ENCODE measurements at regions not wholly inside any gene's neighbourhood (a gene's known extent, or its start where the extent isn't known, plus 50 kb on each side); places are given as distances from the start of the nearest gene placed in this dataset.

DNA sequence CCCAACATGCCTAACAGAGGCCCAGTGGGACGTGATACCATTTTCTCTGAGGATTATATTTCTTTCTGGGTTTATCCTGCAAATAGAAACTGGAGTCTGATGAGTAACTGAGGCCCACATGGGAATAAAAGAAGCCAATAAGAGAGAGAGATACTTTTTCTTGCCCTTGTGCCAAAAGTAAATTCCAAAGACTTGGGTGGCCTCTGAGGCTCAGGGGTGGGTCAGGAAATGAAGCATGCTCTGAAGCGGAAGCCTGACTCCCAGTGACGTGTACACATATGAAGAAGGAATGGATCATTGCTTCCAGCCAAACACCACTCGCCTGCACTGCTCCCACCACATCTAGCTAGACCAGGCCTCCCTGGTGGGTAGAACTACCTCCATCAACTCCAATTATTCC is 273.6 kb upstream of the NCKAP5 start:
- TF ChIP-seq, protein P1, sequence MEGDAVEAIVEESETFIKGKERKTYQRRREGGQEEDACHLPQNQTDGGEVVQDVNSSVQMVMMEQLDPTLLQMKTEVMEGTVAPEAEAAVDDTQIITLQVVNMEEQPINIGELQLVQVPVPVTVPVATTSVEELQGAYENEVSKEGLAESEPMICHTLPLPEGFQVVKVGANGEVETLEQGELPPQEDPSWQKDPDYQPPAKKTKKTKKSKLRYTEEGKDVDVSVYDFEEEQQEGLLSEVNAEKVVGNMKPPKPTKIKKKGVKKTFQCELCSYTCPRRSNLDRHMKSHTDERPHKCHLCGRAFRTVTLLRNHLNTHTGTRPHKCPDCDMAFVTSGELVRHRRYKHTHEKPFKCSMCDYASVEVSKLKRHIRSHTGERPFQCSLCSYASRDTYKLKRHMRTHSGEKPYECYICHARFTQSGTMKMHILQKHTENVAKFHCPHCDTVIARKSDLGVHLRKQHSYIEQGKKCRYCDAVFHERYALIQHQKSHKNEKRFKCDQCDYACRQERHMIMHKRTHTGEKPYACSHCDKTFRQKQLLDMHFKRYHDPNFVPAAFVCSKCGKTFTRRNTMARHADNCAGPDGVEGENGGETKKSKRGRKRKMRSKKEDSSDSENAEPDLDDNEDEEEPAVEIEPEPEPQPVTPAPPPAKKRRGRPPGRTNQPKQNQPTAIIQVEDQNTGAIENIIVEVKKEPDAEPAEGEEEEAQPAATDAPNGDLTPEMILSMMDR (IDR thresholded peaks at IDR 0.05): no peak
- no peak for TF ChIP-seq POLR2A (IDR thresholded peaks at IDR 0.05)
- Histone ChIP-seq H3K4me1 (peaks cover 0 to 22% (median 4%) of the 10 kb centered on the region in 12 donors), H3K36me3 (no peaks in the 10 kb centered on the region), H3K4me3 (no peak overlapping the region), H3K27me3 (no peaks in the 10 kb centered on the region), H3K27ac (peak overlapping the region in 5 of 12 donors; percentile 15 to 52 (median 23)), H3K9me3 (no peaks in the 10 kb centered on the region)
- peak; percentile 23 to 87 (median 78) for ATAC-seq
- WGBS, 4 donors: 40 to 58% (median 49%) methylated on average over 4 of the region's 4 CpGs
- intact Hi-C loops (cut with DNase I): loop anchor here in 9 of 10 donors (5.0 to 10.0 kb wide), 12 partner anchors 270 to 1577 kb away; partner anchors contain the start of genes LYPD1 (in 1 of the 9) and NCKAP5 (in 1 of the 9)
- DNase-seq: peak in 3 of 5 donors; percentile 31 to 56 (median 55)

DNA sequence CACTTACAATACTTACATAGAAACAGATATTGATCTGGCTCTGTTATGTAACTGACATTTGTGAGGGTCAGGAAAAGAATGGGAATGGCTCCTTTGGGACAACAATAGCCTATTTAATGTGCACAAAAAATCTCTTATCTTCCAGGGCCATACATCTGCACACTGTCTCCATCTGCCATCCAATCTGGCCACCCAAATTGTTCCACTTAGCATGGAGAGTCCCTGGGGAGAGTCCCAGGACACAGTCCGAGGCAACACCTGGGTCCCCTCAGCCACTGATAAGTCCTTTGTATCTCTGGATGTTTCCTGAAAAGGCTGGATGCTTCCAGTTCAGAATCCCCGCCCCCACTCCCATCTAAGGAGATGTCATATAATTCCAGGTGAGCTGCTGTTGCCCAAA is 274.2 kb upstream of the NCKAP5 start:
- peak overlapping the region in 5 of 12 donors; percentile 15 to 52 (median 23) for H3K27ac ChIP-seq
- intact Hi-C loops (cut with DNase I): loop anchor here in 9 of 10 donors (5.0 to 10.0 kb wide), 12 partner anchors 270 to 1578 kb away; partner anchors contain the start of genes LYPD1 (in 1 of the 9) and NCKAP5 (in 1 of the 9)
- H3K36me3 ChIP-seq: no peaks in the 10 kb centered on the region
- DNase-seq (no peak), ATAC-seq (no peak)
- 62 to 78% (median 63%) methylated on average over 2 of the region's 2 CpGs for WGBS, 4 donors
- no peak overlapping the region for H3K4me3 ChIP-seq
- H3K9me3 ChIP-seq: no peaks in the 10 kb centered on the region
- TF ChIP-seq POLR2A (IDR thresholded peaks at IDR 0.05): no peak
- TF ChIP-seq, protein P1 (IDR thresholded peaks at IDR 0.05): no peak
- peaks cover 0 to 22% (median 4%) of the 10 kb centered on the region in 12 donors for H3K4me1 ChIP-seq
- no peaks in the 10 kb centered on the region for H3K27me3 ChIP-seq

DNA sequence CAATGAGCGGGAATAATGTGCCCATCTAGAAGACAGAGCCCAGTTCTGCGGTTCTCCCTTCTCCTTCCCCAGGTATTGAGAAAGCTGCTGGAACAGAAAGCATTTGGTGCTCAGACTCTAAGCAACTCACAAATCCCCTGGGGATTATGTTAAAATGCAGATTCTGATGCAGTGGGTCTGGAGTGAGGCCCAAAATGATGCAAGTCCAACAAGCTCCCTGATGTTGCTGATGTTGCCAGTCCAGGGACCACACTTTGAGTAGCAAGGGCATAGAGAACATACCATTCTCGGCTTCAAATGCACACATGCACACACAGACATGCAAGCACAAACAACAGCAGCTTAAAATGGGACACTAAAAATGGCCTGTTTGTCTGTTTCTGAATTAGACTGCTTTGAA is 274.8 kb upstream of the NCKAP5 start:
- ATAC-seq (no peak), DNase-seq (no peak)
- Histone ChIP-seq H3K27ac (no peak overlapping the region), H3K9me3 (no peaks in the 10 kb centered on the region), H3K4me1 (peaks cover 0 to 22% (median 4%) of the 10 kb centered on the region in 12 donors), H3K27me3 (no peaks in the 10 kb centered on the region), H3K36me3 (no peaks in the 10 kb centered on the region), H3K4me3 (no peak overlapping the region)
- intact Hi-C loops (cut with DNase I): loop anchor here in 9 of 10 donors (5.0 to 10.0 kb wide), 12 partner anchors 271 to 1578 kb away; partner anchors contain the start of genes LYPD1 (in 1 of the 9) and NCKAP5 (in 1 of the 9)
- TF ChIP-seq, protein P1 (IDR thresholded peaks at IDR 0.05): no peak
- TF ChIP-seq POLR2A (IDR thresholded peaks at IDR 0.05): no peak
- 93 to 100% (median 97%) methylated on average over 3 of the region's 3 CpGs for WGBS, 4 donors

DNA sequence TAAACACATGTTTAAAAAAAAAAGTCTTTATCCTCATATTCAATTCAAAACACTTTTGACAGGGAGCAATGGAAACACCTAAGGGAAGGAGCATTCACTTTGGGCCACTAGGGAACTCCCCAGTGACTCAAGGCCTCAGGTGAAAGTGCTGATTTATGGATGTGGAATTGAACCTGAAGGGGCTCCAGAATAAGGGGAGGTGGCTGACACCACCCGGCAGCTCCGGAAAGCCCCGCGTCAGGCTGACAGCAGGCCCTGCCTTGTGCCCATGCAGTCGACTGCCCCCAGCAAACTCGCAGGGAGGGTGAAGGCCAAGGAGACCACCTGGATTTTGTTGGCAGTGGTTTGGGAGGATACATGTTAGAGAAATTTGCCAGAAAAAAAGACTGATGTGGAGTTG is 275.3 kb upstream of the NCKAP5 start:
- Histone ChIP-seq H3K27ac (no peak overlapping the region), H3K27me3 (no peaks in the 10 kb centered on the region), H3K36me3 (no peaks in the 10 kb centered on the region), H3K9me3 (no peaks in the 10 kb centered on the region), H3K4me3 (no peak overlapping the region), H3K4me1 (peaks cover 0 to 22% (median 4%) of the 10 kb centered on the region in 12 donors)
- intact Hi-C loops (cut with DNase I): loop anchor here in 9 of 10 donors (5.0 to 10.0 kb wide), 12 partner anchors 271 to 1579 kb away; partner anchors contain the start of genes LYPD1 (in 1 of the 9) and NCKAP5 (in 1 of the 9)
- no peak for DNase-seq
- TF ChIP-seq, protein P1 (IDR thresholded peaks at IDR 0.05): no peak
- TF ChIP-seq POLR2A (IDR thresholded peaks at IDR 0.05): no peak
- 90 to 93% (median 92%) methylated on average over 6 of the region's 6 CpGs for WGBS, 4 donors
- no peak for ATAC-seq
